Thyroid gland (tissue), 4 donors: ENCODE measurements at regions not wholly inside any gene's neighbourhood (a gene's known extent, or its start where the extent isn't known, plus 50 kb on each side); places are given as distances from the start of the nearest gene placed in this dataset.

Source experiments
- POLR2A ChIP-seq, 2 donors: fragments of 450-650 bp; IDR thresholded peaks; one replicate each; pipeline ENCODE4 v1.6.1; 2017; ENCODE audit warnings: antibody characterized with exemption in 2 of 2, mild to moderate bottlenecking in 2 of 2, moderate library complexity in 1 of 2
- TF ChIP-seq, protein P1 (sequence below), 6 experiments: fragments of 200-600 bp in 3 of 6; fragments of 450-650 bp in 3 of 6; sonication (generic) in 3 of 6; IDR thresholded peaks; one replicate each; pipeline ENCODE4 v1.5.1; 2016 to 2019; ENCODE audit warnings: antibody characterized with exemption in 6 of 6, mild to moderate bottlenecking in 2 of 6, inconsistent platforms in 1 of 6, moderate library complexity in 1 of 6

DNA sequence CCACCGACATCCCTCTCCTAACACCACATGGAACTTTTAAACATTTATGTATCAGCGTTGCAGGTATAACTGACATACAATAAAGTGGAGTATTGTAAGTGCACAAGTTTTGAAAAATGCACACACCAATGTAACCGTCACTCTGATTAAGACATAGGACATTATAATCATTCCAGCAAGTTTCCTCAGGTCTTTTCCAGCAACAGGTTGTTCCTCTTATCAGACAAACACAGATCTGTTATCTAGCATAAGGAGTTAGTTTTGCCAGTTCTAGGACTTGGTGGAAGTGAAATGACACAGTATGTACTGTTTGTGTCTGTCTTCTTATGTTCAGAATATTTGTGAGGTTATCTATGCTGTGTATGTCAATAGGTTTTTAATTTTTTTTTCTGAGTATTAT, 69.5 kb upstream of the TRPC7 start:
- TF ChIP-seq, protein P1, sequence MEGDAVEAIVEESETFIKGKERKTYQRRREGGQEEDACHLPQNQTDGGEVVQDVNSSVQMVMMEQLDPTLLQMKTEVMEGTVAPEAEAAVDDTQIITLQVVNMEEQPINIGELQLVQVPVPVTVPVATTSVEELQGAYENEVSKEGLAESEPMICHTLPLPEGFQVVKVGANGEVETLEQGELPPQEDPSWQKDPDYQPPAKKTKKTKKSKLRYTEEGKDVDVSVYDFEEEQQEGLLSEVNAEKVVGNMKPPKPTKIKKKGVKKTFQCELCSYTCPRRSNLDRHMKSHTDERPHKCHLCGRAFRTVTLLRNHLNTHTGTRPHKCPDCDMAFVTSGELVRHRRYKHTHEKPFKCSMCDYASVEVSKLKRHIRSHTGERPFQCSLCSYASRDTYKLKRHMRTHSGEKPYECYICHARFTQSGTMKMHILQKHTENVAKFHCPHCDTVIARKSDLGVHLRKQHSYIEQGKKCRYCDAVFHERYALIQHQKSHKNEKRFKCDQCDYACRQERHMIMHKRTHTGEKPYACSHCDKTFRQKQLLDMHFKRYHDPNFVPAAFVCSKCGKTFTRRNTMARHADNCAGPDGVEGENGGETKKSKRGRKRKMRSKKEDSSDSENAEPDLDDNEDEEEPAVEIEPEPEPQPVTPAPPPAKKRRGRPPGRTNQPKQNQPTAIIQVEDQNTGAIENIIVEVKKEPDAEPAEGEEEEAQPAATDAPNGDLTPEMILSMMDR (IDR thresholded peaks at IDR 0.05): no peak
- TF ChIP-seq POLR2A (IDR thresholded peaks at IDR 0.05): no peak
